HepG2 (cell line): ENCODE measurements at regions not wholly inside any gene's neighbourhood (a gene's known extent, or its start where the extent isn't known, plus 50 kb on each side); places are given as distances from the start of the nearest gene placed in this dataset.

Experiments used
- BCLAF1 ChIP-seq: fragments of 450-650 bp; IDR thresholded peaks from 2 replicates; pipeline ENCODE4 v1.6.1; 2017; ENCODE audit warnings: mild to moderate bottlenecking
- EZH2 ChIP-seq: conservative IDR thresholded peaks from 2 replicates; pipeline ENCODE4 v1.6.1; 2012; ENCODE audit warnings: mild to moderate bottlenecking, low read depth, low read length, moderate library complexity
- GATA4 ChIP-seq: sonication (generic); IDR thresholded peaks from 2 replicates; pipeline ENCODE4 v1.6.1; 2016; ENCODE audit warnings: antibody characterized with exemption, low read depth, borderline replicate concordance
- HMGA1 ChIP-seq: sonication (generic); formaldehyde crosslinking; conservative IDR thresholded peaks from 2 replicates; pipeline ENCODE4 v1.4.0; 2020; ENCODE audit warnings: missing genetic modification reagents
- HNRNPK ChIP-seq: fragments of 200-400 bp; formaldehyde crosslinking; IDR thresholded peaks from 2 replicates; pipeline ENCODE4 v1.6.1; 2018; ENCODE audit warnings: low read length, low read depth, moderate library complexity, mild to moderate bottlenecking; ENCODE audit not compliant: poor library complexity, severe bottlenecking
- HOXA3 ChIP-seq: sonication (generic); formaldehyde crosslinking; IDR thresholded peaks from 2 replicates; pipeline ENCODE4 v1.5.0; 2020; ENCODE audit warnings: missing genetic modification reagents
- IRF2 ChIP-seq: IDR thresholded peaks from 2 replicates; pipeline ENCODE4 v1.6.1; 2018; ENCODE audit warnings: missing genetic modification reagents, missing compliant biosample characterization
- JUN ChIP-seq: sonication (generic); formaldehyde crosslinking; IDR thresholded peaks from 2 replicates; pipeline ENCODE4 v1.4.0; 2020; ENCODE audit warnings: mild to moderate bottlenecking, missing genetic modification reagents
- KMT2A ChIP-seq: sonication (generic); formaldehyde crosslinking; IDR thresholded peaks from 2 replicates; pipeline ENCODE4 v1.4.0; 2020; ENCODE audit warnings: missing genetic modification reagents
- NCOR1 ChIP-seq: fragments of 200-600 bp; sonication (generic); IDR thresholded peaks from 2 replicates; pipeline ENCODE4 v1.7.0; 2017; ENCODE audit warnings: antibody characterized with exemption, low read length, borderline replicate concordance
- NFE2L2 ChIP-seq: fragments of 150-350 bp; IDR thresholded peaks from 2 replicates; pipeline ENCODE4 v1.6.1; 2014; ENCODE audit warnings: low read length
- PHF20 ChIP-seq: sonication (generic); formaldehyde crosslinking; IDR thresholded peaks from 2 replicates; pipeline ENCODE4 v1.5.0; 2020; ENCODE audit warnings: mild to moderate bottlenecking, missing genetic modification reagents
- POLR2A ChIP-seq, 2 experiments: IDR thresholded peaks; 2 replicates each; pipeline ENCODE4 v1.6.1; 2011; ENCODE audit warnings: low read depth in 2 of 2, low read length in 2 of 2, mild to moderate bottlenecking in 1 of 2, moderate library complexity in 1 of 2; ENCODE audit not compliant: insufficient read depth in 1 of 2
- SKIL ChIP-seq: sonication (generic); formaldehyde crosslinking; IDR thresholded peaks from 2 replicates; pipeline ENCODE4 v1.8.0; 2022; ENCODE audit warnings: missing genetic modification reagents, mild to moderate bottlenecking, moderate library complexity, borderline replicate concordance
- SP2 ChIP-seq: sonication (generic); formaldehyde crosslinking; IDR thresholded peaks from 2 replicates; pipeline ENCODE4 v1.5.1; 2020; ENCODE audit warnings: mild to moderate bottlenecking, missing genetic modification reagents
- SRSF9 ChIP-seq: fragments of 200-400 bp; formaldehyde crosslinking; IDR thresholded peaks from 2 replicates; pipeline ENCODE4 v1.6.1; 2018; ENCODE audit warnings: borderline replicate concordance, mild to moderate bottlenecking, low read depth, low read length; ENCODE audit not compliant: insufficient read depth, poor library complexity, severe bottlenecking
- ZBTB43 ChIP-seq: sonication (generic); formaldehyde crosslinking; conservative IDR thresholded peaks from 2 replicates; pipeline ENCODE4 v1.4.0; 2020; ENCODE audit warnings: missing genetic modification reagents
- ZKSCAN1 ChIP-seq: fragments of 150-350 bp; IDR thresholded peaks from 2 replicates; pipeline ENCODE4 v1.6.1; 2014; ENCODE audit warnings: low read length
- ZNF260 ChIP-seq: sonication (generic); formaldehyde crosslinking; IDR thresholded peaks from 2 replicates; pipeline ENCODE4 v1.4.0; 2020; ENCODE audit warnings: missing genetic modification reagents, low read depth, mild to moderate bottlenecking, borderline replicate concordance
- ZNF343 ChIP-seq: sonication (generic); formaldehyde crosslinking; IDR thresholded peaks from 2 replicates; pipeline ENCODE4 v1.4.0; 2020; ENCODE audit warnings: mild to moderate bottlenecking, missing genetic modification reagents
- ZNF354B ChIP-seq: sonication (generic); formaldehyde crosslinking; IDR thresholded peaks from 2 replicates; pipeline ENCODE4 v1.8.0; 2022; ENCODE audit warnings: mild to moderate bottlenecking, missing genetic modification reagents
- ZNF484 ChIP-seq: sonication (generic); formaldehyde crosslinking; IDR thresholded peaks from 2 replicates; pipeline ENCODE4 v1.5.1; 2020; ENCODE audit warnings: mild to moderate bottlenecking, low read depth, missing genetic modification reagents, borderline replicate concordance
- ZNF569 ChIP-seq: sonication (generic); formaldehyde crosslinking; IDR thresholded peaks from 2 replicates; pipeline ENCODE4 v1.5.0; 2020; ENCODE audit warnings: mild to moderate bottlenecking, missing genetic modification reagents, moderate library complexity, borderline replicate concordance
- ZNF597 ChIP-seq: sonication (generic); formaldehyde crosslinking; IDR thresholded peaks from 2 replicates; pipeline ENCODE4 v1.5.0; 2020; ENCODE audit warnings: missing genetic modification reagents

DNA sequence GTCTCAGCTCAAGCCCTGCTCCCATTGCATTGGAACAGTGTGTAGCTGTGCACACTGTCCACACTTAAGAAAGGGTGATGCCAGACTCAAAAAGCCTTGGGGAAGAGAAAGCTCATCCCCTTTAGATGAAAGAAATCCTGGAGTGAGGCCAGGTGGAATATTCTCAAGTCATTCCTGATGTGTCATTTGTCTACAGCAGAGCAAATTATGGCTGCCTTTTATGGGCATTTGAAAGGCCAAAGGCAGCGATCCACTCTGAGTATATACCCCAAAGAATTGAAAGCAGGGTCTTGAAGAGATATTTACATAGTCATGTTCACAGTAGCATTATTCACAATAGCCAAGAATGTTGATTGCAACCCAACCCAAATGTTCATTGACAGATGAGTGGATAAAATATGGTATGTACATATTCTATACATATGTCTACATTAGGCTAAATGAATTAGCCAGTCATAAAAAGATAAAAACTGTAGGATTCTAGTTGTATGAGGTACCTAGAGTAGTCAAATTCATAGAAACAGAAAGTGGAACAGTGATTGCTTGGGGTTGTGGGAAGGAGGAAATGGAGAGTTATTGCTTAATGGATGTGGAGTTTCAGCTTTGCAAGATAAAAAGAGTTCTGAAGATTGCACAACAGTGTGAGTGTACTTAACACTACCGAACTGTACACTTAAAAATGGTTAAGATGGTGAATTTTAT is 214.9 kb downstream of the KCNRG start (continued):
- no peak for TF ChIP-seq NCOR1
- 0 out of 2 replicates have a peak, but pooled peaks have one; percentile 43 for TF ChIP-seq ZBTB43
- no peak for TF ChIP-seq ZNF343
- no peak for TF ChIP-seq ZNF354B (CRISPR knock-in tag)
- no peak for TF ChIP-seq POLR2A (IDR thresholded peaks at IDR 0.05; ENCODE audit: insufficient read depth in 1 of 2, low read depth in 2 of 2, low read length in 2 of 2)
- peak; percentile 80 for TF ChIP-seq IRF2 (CRISPR knock-in tag)
- TF ChIP-seq EZH2, result no peak
- no peak for TF ChIP-seq ZNF484 (CRISPR knock-in tag)
- TF ChIP-seq SP2 (CRISPR knock-in tag), result no peak
- no peak for TF ChIP-seq NFE2L2
- TF ChIP-seq SKIL (CRISPR knock-in tag), result no peak
- TF ChIP-seq BCLAF1, result no peak
- no peak for TF ChIP-seq JUN (CRISPR knock-in tag)
- no peak for TF ChIP-seq ZKSCAN1
- no peak for TF ChIP-seq HOXA3
- TF ChIP-seq ZNF260 (CRISPR knock-in tag), result no peak
- no peak for TF ChIP-seq GATA4
- TF ChIP-seq SRSF9, result no peak
- TF ChIP-seq ZNF597 (CRISPR knock-in tag), result no peak
- TF ChIP-seq HMGA1 (CRISPR knock-in tag), result no peak
- TF ChIP-seq KMT2A, result 0 out of 2 replicates have a peak, but pooled peaks have one; percentile 36
- TF ChIP-seq PHF20, result no peak
- TF ChIP-seq HNRNPK, result no peak
- TF ChIP-seq ZNF569 (CRISPR knock-in tag), result no peak
